HG02943 (cell line): ENCODE measurements at regions not wholly inside any gene's neighbourhood (a gene's known extent, or its start where the extent isn't known, plus 50 kb on each side); places are given as distances from the start of the nearest gene placed in this dataset.

Experiments used
- ATAC-seq: cut with Tn5 transposase; IDR thresholded peaks from one replicate; pipeline ENCODE4 v1.9.1; 2021; ENCODE audit warnings: mild to moderate bottlenecking, low read depth, moderate library complexity; ENCODE audit not compliant: unreplicated experiment

DNA sequence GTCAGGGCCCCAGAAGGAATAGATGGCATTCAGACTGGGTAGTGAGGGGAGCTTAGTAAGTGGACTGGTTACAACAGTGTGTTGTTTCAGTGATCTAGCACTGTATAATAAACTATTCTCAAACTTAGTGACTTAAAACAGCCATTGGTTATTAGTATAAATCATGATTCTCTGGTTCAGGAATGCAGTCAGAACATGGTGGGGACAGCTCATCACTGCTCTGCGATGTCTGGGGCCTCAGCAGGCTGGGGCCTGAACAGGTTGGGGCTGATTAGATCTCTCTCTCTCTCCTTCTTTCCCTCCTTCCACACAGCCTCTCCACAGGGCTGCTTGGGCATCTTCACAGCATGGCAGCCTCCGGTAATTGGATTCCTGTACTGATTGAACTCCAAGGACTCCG is 160.4 kb downstream of the GATB start:
- ATAC-seq = no peak

DNA sequence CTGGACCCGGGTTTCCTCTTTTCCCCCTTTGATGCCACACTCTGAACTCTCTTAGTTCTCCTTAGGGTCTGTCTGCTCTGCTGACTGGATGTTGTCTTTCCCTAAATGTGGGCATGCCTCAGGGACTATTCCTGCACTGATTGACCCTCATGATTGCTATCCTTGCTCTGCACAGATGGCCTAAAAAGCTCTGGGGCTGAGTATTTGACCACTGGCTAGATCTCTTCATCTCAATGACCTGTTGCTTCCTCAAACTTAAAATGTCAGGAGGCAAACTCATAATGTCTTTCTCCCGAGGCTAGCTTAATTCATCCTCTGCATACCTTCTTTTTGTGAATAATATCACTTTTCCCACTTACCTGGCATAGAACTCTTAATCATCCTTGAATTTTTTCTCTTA is 157.4 kb downstream of the GATB start:
- ATAC-seq = no peak

DNA sequence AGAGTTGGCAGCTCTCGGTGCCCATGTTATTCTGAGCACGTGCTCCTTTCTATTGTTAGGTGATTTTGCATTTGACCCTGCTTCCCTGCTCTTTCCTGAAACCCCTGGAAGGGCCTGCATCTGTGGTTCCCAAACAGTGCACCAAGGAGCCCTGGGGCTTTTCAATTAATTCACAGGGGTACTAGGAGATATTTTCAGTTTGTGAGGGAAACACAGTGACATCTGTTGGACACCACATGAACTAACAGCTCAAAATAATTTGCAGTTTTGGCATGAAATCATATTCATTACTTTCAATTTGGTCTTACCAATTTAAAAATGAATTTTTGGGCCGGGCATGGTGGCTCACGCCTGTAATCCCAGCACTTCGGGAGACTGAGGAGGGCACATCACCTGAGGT is 156.6 kb downstream of the GATB start:
- ATAC-seq = no peak

DNA sequence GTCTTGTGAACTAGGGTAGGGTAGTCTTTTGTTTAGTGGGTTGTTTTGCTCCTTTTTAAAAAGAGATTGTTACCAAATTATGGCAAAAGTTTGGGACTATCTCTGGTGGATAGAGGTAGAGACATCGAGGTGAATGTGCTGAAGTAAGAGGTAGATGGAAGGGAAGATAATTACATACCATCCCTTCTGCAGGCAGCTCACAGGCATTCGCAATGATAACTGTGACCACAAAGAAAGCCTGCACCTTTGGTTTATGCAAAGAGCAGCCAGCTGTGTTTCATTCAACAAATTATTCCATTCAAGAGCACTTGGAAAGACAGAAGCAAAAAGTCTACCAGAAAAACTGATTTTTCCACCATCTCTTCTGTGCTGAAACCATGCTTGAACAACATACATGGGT is 155.6 kb downstream of the GATB start:
- ATAC-seq = no peak

DNA sequence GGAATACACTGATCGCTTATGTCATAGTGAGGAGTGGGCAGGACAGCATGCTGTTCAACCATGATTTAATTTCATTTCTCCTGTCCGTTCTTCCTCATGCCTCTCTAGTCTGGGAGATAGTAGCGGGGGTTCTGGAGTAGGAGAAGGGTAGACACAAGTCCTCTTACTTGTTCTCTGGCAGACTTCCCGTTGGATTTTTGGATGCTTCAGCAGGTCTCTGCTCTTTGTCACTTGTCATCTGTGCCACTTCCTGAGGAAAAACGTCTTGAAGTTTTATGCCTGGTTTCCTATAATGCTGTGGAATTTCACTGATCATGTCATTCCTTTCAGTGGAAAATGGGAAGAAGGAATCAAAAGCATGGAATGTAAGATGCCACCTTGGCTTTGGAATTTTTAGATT is 154.7 kb downstream of the GATB start:
- no peak for ATAC-seq

DNA sequence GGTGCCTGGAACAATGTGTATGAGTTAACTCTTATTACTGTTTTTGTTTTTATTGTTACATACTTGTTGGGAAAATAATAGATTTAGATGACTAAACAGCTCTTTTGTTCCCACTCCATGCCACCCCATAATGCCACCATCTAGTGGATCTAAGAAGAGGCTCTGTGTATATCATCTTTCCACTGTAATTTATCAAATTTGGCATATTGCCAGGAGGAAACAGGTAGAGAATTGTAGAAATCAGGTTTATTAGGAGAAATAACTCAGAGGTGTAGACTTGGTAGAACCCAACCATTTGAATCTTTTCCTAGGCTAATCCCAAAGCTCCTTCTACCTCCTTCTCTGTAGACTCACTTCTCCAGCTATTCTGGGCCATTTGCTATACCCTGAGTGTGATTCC is 150.6 kb downstream of the GATB start:
- no peak for ATAC-seq

DNA sequence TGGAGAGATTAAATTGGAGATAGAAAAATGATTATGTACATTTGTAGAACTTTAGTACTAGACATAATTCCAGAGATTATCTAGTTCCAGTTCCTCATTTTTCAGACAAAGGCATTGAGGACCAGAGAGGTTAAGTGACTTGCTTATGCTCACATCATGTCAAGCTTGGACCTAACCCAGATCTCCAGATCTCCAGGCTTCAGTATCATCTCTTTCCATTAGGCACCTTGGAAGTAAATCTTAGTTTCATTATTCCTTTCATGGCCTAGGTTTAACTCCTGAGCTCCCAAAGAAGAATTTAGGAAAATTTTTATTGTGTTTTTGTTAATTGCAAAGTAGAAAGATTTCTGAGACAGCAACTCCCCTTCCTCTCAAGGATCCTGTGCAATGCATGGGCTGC is 148.8 kb downstream of the GATB start:
- no peak for ATAC-seq

- no peak for ATAC-seq
These were observed 147.5 kb downstream of the GATB start for GRCh38 chr4:151613290-151613689.

- ATAC-seq = no peak
These were observed 146.2 kb downstream of the GATB start for GRCh38 chr4:151614561-151614960.

DNA sequence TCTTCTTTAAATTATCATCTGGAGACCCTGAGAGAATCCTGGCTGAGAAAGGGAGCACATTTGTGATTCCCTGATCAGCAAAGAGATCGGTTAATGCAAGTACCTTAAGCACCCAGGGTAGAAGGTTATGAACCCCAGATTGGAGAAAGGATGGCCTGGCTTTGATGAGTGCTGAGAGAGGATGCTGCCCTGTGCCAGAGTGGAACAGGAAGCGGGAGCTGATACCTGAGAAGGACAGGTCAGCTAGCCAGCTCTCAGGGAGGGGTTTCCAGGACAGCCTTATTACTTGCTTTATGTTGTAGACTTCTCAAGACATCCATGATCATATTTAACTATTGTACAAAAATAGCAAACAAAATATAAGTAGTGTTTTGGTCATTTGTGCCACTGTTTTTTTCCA is 141.9 kb downstream of the GATB start:
- ATAC-seq = no peak

DNA sequence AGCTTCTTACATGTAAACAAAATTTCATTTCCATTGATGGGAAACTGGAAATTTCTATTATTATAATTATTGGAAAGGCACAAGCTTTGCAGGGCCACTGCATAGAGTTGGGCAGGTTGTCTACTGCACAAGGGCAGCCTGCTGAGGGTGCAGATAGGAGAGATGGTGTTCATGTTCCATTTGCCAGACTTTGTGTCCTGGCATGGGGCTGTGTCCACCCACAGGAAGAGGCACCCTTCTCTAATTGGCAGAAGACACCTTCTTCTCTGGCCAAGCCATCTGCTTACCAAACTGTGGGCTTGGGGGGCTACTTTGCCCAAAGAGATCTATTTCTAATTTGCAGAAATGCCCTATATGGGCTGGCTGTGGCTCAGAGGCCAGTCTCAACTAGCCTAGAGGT is 140.7 kb downstream of the GATB start:
- no peak for ATAC-seq
